HUES64 (cell line): ENCODE measurements at regions not wholly inside any gene's neighbourhood (a gene's known extent, or its start where the extent isn't known, plus 50 kb on each side); places are given as distances from the start of the nearest gene placed in this dataset.
"Not testable (repeated sequence)": the region's sequence is repeated elsewhere in the genome, so short reads cannot be mapped to it uniquely, and the experiment has no call there.

Source experiments
- H3K27ac ChIP-seq: 2 replicates; pipeline ENCODE4 v1.7.0; 2013; ENCODE audit warnings: low read depth, low read length, inconsistent platforms
- H3K27me3 ChIP-seq: 2 replicates; pipeline ENCODE4 v1.6.1; 2013; ENCODE audit warnings: mild to moderate bottlenecking, low read length; ENCODE audit not compliant: insufficient read depth
- H3K36me3 ChIP-seq: 2 replicates; pipeline ENCODE4 v1.6.1; 2013; ENCODE audit warnings: mild to moderate bottlenecking, low read length; ENCODE audit not compliant: insufficient read depth
- H3K4me1 ChIP-seq: 2 replicates; pipeline ENCODE4 v1.6.1; 2013; ENCODE audit warnings: mild to moderate bottlenecking, low read length, moderate library complexity; ENCODE audit not compliant: insufficient read depth
- H3K4me3 ChIP-seq: 2 replicates; pipeline ENCODE4 v1.5.1; 2013; ENCODE audit warnings: mild to moderate bottlenecking, low read length, moderate library complexity
- H3K9ac ChIP-seq: 2 replicates; pipeline ENCODE4 v1.6.1; 2013; ENCODE audit warnings: mild to moderate bottlenecking, low read depth, low read length
- H3K9me3 ChIP-seq: 2 replicates; pipeline ENCODE4 v1.6.1; 2013; ENCODE audit warnings: low read depth, low read length; ENCODE audit not compliant: insufficient read depth
- WGBS: fragments of 150-250, 120-280 bp; methylation state at CpG from one replicate; pipeline ENCODE4 v1.1.7; 2013; ENCODE audit warnings: missing lambda C conversion rate; 5-methylcytosine and 5-hydroxymethylcytosine counted together

DNA sequence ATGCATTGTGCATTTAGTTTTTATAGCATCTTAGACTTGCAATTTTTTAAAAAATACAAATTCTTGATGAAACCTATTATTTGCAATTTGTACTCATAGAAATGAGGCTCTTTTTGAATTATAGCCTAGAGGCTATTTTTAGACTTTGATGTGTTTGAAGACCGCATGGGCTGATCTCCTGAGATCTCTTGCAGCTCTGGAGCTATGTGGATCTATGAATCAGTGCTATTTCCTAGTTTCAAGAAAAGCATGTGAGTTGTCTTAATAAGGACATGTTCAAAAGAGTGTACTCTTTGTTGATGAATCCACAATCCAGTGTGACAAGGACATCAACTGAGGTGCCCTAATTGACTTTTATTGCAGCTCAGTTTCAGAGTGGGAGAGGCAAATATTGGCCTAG, 620.5 kb downstream of the ETS1 start:
- Histone ChIP-seq H3K27ac (no peak overlapping the region), H3K4me3 (no peak overlapping the region), H3K9ac (no peak overlapping the region), H3K4me1 (no peaks in the 10 kb centered on the region), H3K36me3 (no peaks in the 10 kb centered on the region), H3K9me3 (no peaks in the 10 kb centered on the region), H3K27me3 (no peaks in the 10 kb centered on the region)
- 97% methylated on average over 1 of the region's 1 CpG for WGBS

DNA sequence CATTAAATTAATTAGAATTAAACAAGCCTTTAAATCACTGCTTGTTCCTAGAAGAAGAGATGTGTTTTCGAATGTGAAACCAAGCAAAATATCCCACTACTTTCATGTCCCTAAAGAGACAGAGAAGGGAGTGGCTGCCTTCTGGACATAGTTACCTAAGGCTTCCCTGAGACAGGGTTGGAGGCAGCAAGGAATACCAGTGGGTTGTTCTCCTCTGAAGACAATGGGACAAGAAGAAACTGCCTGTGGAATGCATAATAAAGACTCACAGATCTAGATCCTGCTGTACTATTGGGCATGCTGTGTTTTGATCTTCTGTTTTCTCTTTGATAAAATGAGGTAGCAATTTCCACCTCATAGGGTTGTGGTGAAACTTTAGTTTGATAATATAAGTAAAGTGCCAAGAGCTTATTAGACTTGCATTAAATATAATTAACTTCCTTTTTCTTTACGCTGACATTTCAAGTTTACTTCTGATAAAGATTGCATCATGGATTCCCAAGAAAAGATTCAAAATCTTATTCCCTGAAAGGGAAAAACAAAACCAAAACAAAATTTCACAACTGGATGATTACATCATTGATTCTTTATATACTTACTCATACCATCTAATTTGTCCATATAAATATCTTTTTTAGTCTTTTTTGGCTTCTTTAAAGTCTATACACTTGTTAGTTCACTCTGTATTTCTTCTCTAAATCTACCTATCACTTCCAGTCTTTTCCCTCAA, 621.3 kb downstream of the ETS1 start:
- 98% methylated on average over 2 of the region's 2 CpGs for WGBS
- Histone ChIP-seq H3K36me3 (no peaks in the 10 kb centered on the region), H3K27me3 (no peaks in the 10 kb centered on the region), H3K9ac (no peak overlapping the region), H3K27ac (no peak overlapping the region), H3K9me3 (no peaks in the 10 kb centered on the region), H3K4me3 (no peak overlapping the region), H3K4me1 (no peaks in the 10 kb centered on the region)

DNA sequence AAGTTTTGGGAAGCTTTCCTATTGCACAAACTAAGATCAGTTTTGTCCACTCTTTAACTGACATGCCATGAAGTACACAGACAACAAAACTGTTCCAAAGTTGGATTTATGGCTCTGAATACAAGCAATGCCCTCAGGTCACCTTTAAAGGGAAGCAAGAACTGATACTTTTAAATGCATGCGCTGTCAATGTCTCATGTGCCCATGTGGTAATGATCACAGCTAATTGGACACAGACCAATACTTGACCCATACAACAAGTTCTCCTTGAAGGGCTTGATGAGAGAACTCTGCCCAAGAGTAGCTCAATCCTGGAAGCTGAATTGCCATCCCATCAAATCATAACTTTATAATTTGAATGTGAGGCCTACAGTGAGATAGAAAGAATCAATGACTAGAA, 624.9 kb downstream of the ETS1 start:
- H3K36me3 ChIP-seq = no peaks in the 10 kb centered on the region
- H3K9me3 ChIP-seq = no peaks in the 10 kb centered on the region
- H3K27ac ChIP-seq = no peak overlapping the region
- no peaks in the 10 kb centered on the region for H3K4me1 ChIP-seq
- no peaks in the 10 kb centered on the region for H3K27me3 ChIP-seq
- 100% methylated on average over 1 of the region's 1 CpG for WGBS
- no peak overlapping the region for H3K9ac ChIP-seq
- no peak overlapping the region for H3K4me3 ChIP-seq

DNA sequence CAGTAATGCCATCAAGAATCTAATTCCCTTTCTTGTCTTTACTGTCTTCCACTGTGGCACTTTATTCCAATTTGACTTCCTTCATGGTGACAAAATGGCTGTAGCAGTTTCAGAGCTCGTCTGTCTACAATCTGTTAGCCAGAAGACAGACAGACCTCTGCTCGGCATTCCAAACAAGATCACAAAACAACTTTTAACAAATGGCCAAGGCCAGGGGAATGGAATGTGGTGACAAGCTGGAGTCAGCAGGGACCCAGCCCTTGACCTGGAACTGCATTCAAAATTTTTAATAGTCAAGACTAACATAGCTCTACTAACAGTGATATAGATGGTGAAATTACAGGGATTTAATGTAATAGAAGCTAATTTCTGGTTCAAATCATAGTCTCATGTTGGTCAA, 637.2 kb downstream of the ETS1 start:
- H3K9me3 ChIP-seq = no peaks in the 10 kb centered on the region
- peaks cover 10% of the 10 kb centered on the region; the same call in 1 of the 2 replicates for H3K4me1 ChIP-seq
- no peak overlapping the region for H3K9ac ChIP-seq
- H3K4me3 ChIP-seq = no peak overlapping the region
- WGBS = 90% methylated on average over 2 of the region's 2 CpGs
- no peaks in the 10 kb centered on the region for H3K36me3 ChIP-seq
- H3K27ac ChIP-seq = no peak overlapping the region
- no peaks in the 10 kb centered on the region for H3K27me3 ChIP-seq

DNA sequence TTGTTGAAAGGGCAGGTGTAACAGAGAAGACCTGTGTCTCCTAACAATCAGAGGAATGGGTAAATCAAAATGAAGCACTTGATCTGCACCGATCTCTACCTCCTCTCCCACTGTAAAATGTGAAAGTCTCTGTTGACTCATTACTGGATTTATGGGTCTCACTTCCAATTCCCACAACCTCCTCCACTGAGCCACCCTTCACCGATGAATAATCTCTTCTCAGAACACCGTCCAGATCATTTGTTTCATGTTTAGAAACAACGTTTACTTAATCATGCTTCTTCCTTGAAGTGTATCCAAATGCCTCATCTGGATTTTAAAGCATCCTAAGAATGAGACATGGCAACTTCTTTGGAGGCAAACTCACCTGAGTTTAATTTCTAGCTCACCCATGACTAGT, 643.6 kb downstream of the ETS1 start:
- no peak overlapping the region for H3K27ac ChIP-seq
- no peak overlapping the region for H3K4me3 ChIP-seq
- WGBS = 95% methylated on average over 4 of the region's 4 CpGs
- H3K36me3 ChIP-seq = no peaks in the 10 kb centered on the region
- no peaks in the 10 kb centered on the region for H3K4me1 ChIP-seq
- no peaks in the 10 kb centered on the region for H3K27me3 ChIP-seq
- no peaks in the 10 kb centered on the region for H3K9me3 ChIP-seq
- H3K9ac ChIP-seq = no peak overlapping the region

DNA sequence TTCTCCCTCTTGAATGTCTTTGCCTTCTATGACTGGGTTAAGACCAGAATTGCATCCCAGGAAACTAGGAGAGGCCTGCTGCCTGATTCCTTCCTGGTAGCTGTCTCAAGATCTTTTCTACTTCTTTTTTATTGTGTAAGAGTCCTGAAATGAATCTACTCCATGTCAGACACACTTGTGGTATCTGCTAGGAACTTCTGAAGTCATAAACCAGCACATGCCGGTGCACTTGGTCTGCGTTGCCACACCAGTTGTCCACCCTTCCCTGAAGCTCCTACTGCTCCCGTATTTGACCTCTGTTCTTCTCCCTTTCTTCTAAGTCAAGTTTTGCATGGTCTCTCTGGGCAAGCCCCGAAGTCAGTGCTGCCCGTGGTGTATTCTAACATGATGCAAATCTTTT, 644.2 kb downstream of the ETS1 start:
- Histone ChIP-seq H3K4me1 (no peaks in the 10 kb centered on the region), H3K9ac (no peak overlapping the region), H3K36me3 (no peaks in the 10 kb centered on the region), H3K27ac (no peak overlapping the region), H3K27me3 (no peaks in the 10 kb centered on the region), H3K9me3 (no peaks in the 10 kb centered on the region), H3K4me3 (no peak overlapping the region)
- 81% methylated on average over 5 of the region's 5 CpGs for WGBS

DNA sequence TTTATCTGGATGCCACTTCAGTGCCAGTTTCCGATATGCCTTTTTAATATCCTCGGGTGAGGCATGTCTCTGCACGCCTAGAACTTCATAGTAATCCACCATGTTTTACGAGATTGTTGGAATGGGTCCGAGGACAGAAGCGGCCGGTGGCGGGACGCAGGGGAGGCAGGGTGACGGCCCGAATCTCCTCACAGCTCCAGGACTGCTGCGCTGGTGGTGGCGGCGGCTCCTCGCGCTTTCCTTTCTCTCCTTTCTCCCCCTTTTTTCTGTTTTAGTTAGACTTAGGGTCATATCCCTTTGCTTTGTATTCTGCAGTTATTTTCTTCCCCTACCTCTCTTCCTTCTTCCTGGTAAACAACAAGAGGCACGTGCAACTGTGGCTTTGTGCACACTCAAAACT, 645.8 kb downstream of the ETS1 start:
- H3K27ac ChIP-seq, H3K27me3 ChIP-seq, H3K36me3 ChIP-seq, H3K4me3 ChIP-seq, H3K9me3 ChIP-seq, H3K9ac ChIP-seq, H3K4me1 ChIP-seq: not testable (repeated sequence)
- WGBS = 93% methylated on average over 16 of the region's 17 CpGs

DNA sequence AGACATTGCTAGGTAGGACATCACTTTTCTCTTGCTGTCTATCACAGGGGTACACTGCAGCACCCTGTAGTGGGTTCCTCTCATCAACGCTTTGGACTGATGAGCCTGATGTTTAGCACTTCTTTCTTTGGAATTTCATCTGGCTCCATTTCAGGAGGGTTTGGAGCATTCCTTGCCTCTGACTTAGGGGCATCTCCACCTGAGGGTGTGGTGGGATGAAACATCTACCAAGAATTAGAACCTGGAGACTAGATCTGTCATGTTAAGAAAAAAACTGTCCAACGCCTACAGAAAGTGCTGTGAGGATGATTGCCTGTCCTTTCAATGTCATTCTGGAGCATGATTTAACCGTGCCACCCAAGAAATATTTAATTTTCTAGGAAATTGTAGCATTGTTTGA, 648.4 kb downstream of the ETS1 start:
- Histone ChIP-seq H3K9me3 (no peaks in the 10 kb centered on the region), H3K9ac (no peak overlapping the region), H3K27ac (no peak overlapping the region), H3K27me3 (no peaks in the 10 kb centered on the region), H3K36me3 (no peaks in the 10 kb centered on the region), H3K4me3 (no peak overlapping the region), H3K4me1 (no peaks in the 10 kb centered on the region)
- whole genome bisulfite sequencing = 90% methylated on average over 3 of the region's 3 CpGs

DNA sequence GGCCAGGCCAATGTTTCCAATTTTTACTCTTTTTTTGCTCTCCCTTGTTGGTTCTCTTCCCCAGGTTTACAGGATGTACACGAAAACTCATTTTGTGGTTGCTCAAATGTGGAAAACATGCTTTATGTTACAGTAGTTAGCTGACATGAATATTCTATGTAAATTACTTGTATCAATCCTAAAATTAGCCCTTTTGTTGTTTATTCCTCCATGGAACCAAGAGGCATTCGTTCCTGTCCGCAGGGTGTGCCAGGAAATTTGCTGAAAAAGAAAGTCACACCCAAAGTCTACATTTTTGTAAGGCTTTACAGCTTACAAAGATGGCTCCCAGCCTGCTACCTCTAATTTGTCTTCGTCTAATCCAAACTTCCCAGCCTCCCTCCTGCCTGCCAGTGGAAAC, 652.3 kb downstream of the ETS1 start:
- Histone ChIP-seq H3K4me1 (no peaks in the 10 kb centered on the region), H3K9me3 (no peaks in the 10 kb centered on the region), H3K9ac (no peak overlapping the region), H3K27me3 (no peaks in the 10 kb centered on the region), H3K4me3 (no peak overlapping the region), H3K36me3 (no peaks in the 10 kb centered on the region), H3K27ac (no peak overlapping the region)
- 96% methylated on average over 4 of the region's 4 CpGs for WGBS

DNA sequence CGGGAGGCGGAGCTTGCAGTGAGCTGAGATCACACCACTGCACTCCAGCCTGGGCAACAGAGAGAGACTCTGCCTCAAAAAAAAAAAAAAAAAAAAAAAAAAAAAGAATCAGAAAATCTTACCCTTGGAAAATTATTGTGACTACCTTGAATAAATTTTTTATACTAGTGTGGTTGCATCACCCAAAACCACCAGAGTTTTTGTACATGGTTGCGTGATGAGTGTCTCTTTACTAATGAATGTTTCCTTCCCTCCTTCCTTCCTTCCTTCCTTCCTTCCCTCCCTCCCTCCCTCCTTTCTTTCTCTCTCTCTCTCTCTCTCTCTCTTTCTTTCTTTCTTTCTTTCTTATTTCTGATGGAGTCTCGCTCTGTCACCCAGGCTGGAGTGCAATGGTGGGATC, 653.4 kb downstream of the ETS1 start:
- H3K9ac ChIP-seq, H3K36me3 ChIP-seq, H3K27ac ChIP-seq, H3K9me3 ChIP-seq, H3K4me1 ChIP-seq, H3K4me3 ChIP-seq, H3K27me3 ChIP-seq: not testable (repeated sequence)
- 95% methylated on average over 4 of the region's 4 CpGs for WGBS

DNA sequence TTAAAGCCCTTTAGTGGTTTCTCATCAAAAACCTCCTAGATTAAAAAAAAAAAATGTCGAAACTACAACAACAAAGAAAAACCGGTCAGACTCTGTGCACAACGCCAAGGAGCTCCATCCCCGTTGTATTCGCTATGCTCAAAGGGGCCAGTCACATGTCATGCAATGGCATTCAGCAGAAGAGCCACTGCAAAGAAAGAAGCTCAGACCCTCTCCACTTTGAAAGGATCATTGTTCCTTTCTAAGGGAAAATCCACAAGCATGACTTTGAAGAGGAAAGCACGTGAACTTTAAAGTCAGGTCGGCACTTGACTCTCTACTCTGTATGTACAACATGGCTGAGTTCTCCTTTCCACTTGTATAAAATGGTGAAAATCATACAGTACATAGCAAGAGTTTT, 655.6 kb downstream of the ETS1 start:
- H3K27me3 ChIP-seq = no peaks in the 10 kb centered on the region
- no peaks in the 10 kb centered on the region for H3K36me3 ChIP-seq
- WGBS = 91% methylated on average over 7 of the region's 7 CpGs
- no peaks in the 10 kb centered on the region for H3K4me1 ChIP-seq
- H3K4me3 ChIP-seq = no peak overlapping the region
- no peak overlapping the region for H3K27ac ChIP-seq
- H3K9me3 ChIP-seq = no peaks in the 10 kb centered on the region
- H3K9ac ChIP-seq = no peak overlapping the region

DNA sequence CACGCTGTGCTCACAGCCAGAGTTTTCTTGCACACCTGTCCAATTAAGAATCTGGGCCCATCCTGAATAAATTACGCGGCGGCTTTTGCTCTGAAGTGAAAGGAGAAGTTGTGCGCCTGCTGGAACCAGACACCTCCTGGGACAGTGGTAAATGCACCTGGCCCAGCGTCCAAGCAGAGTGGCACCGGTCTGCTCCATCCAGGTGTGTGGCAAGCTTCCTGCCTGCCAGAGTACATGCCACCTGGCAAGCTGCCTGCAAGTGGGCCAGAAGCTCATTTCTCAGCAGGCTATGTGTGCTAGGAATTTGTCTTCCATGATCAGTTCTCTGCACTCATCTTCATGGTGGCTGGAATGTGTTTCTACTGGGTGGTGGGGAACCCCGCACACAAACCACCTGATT, 660.6 kb downstream of the ETS1 start:
- 97% methylated on average over 8 of the region's 8 CpGs for WGBS
- H3K4me3 ChIP-seq = no peak overlapping the region
- no peak overlapping the region for H3K9ac ChIP-seq
- no peaks in the 10 kb centered on the region for H3K4me1 ChIP-seq
- no peaks in the 10 kb centered on the region for H3K9me3 ChIP-seq
- no peaks in the 10 kb centered on the region for H3K27me3 ChIP-seq
- no peak overlapping the region for H3K27ac ChIP-seq
- H3K36me3 ChIP-seq = no peaks in the 10 kb centered on the region
